AG09309 (cell line): ENCODE measurements at regions not wholly inside any gene's neighbourhood (a gene's known extent, or its start where the extent isn't known, plus 50 kb on each side); places are given as distances from the start of the nearest gene placed in this dataset.

Experiments used
- DNase-seq: peaks from one replicate; pipeline ENCODE4 v3.0.0-alpha.2; 2010; ENCODE audit warnings: low read depth
- H3K4me3 ChIP-seq: 2 replicates; pipeline ENCODE4 v1.5.1; 2011; ENCODE audit warnings: mild to moderate bottlenecking, low read depth, low read length, moderate library complexity; ENCODE audit not compliant: control insufficient read depth
- TF ChIP-seq, protein P1 (sequence below): IDR thresholded peaks from 2 replicates; pipeline ENCODE4 v1.5.1; 2011; ENCODE audit warnings: mild to moderate bottlenecking, low read depth, low read length, inconsistent platforms; ENCODE audit not compliant: insufficient read depth, control insufficient read depth; ENCODE audit errors: missing control alignments

DNA sequence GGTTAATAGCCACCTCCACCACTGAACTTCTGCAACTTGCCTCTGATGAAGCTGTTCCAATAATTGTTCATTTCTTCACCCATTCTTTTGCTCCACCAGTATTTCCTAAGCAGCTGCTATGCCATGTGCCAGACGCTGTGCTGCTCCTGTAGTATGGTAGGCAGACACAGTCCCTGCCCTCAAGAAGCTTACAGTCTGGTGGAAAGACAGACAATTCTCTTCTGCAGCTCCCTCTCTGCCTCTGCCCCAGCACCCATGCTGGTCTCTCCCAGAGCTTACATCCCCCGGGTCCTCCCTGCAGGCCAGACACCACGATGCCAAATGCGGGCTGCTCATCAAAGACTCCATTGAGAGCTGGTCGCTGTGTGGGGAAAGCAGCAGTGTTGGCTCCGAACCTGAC, 111.6 kb upstream of the ESRRB start:
- TF ChIP-seq, protein P1, sequence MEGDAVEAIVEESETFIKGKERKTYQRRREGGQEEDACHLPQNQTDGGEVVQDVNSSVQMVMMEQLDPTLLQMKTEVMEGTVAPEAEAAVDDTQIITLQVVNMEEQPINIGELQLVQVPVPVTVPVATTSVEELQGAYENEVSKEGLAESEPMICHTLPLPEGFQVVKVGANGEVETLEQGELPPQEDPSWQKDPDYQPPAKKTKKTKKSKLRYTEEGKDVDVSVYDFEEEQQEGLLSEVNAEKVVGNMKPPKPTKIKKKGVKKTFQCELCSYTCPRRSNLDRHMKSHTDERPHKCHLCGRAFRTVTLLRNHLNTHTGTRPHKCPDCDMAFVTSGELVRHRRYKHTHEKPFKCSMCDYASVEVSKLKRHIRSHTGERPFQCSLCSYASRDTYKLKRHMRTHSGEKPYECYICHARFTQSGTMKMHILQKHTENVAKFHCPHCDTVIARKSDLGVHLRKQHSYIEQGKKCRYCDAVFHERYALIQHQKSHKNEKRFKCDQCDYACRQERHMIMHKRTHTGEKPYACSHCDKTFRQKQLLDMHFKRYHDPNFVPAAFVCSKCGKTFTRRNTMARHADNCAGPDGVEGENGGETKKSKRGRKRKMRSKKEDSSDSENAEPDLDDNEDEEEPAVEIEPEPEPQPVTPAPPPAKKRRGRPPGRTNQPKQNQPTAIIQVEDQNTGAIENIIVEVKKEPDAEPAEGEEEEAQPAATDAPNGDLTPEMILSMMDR: no peak
- DNase-seq: no peak
- H3K4me3 ChIP-seq: no peak overlapping the region

DNA sequence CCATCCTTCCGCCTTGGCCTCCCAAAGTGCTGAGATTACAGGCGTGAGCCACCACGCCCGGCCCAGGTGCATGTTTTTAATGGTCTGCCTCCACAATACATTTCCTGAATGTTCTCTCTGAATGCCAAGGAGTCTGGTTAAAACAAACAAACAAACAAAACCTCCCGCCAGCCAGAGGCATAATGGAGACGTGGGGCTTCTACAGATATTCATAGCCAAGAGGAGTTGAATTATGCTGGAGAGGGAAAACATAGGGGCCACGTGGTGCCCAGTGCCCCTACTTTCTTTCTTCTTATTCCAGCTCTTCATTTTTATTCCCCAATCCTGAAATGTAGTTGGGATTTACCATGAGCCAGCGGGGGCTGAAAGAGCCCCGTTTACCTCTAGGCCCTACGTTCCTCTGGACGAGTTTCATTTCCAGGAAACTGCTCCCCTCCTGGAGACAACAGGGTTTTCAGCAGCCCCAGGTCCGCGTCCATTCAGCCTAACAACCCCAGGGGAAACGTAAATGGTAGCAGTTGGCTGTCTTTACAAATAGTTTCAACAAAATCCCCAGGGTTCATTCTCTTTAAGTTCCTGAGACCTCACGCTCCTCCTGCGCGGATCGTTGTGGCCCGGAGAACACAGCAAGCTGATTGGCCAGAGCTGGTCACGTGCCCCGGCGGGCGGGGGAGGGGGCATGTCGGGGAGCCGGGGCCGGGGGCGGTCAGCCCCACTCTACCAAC, 108.5 kb upstream of the ESRRB start:
- peak overlapping the region; percentile 43 for H3K4me3 ChIP-seq
- TF ChIP-seq, protein P1: peak; percentile 30
- no peak for DNase-seq

DNA sequence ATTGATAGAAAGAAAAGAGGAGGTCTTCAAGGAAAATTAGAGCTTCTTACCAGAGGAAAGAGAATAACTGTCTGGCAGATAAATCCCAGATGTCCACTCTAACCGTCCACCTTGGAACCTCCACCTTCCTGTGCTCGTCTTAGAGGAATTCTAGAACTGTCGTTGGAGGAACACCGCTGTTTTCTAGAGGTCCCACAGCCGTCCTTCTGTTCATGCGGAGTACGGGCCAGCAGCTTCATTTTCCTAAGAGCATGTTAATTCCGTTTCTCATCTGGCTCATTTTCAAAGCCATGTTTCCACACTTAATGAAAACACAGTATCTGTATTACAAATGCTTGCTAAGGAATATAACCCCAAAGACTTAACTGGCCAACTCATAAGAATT, 107.9 kb upstream of the ESRRB start:
- DNase-seq: no peak
- H3K4me3 ChIP-seq: peak overlapping the region; percentile 43
- TF ChIP-seq, protein P1: no peak

DNA sequence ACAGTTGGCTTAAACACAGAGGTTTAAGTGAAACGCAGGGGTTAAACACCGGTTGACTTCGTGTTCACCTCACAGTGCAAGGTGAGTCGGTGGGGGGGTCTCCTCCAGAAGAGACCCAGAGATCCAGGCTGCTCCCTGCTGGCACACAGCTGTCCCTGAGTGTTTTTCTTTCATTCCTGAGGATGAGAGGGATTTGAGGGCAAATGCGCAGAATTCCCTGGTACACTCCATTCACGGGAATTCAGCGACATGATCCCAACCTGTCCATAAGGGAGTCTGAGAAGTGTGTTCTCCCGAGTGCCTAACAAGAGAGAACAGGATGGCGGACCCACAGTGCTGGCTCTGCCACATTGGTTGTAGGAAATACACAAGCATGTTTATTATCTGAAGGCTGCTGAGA, 107.2 kb upstream of the ESRRB start:
- DNase-seq: no peak
- H3K4me3 ChIP-seq: no peak overlapping the region
- TF ChIP-seq, protein P1: no peak

DNA sequence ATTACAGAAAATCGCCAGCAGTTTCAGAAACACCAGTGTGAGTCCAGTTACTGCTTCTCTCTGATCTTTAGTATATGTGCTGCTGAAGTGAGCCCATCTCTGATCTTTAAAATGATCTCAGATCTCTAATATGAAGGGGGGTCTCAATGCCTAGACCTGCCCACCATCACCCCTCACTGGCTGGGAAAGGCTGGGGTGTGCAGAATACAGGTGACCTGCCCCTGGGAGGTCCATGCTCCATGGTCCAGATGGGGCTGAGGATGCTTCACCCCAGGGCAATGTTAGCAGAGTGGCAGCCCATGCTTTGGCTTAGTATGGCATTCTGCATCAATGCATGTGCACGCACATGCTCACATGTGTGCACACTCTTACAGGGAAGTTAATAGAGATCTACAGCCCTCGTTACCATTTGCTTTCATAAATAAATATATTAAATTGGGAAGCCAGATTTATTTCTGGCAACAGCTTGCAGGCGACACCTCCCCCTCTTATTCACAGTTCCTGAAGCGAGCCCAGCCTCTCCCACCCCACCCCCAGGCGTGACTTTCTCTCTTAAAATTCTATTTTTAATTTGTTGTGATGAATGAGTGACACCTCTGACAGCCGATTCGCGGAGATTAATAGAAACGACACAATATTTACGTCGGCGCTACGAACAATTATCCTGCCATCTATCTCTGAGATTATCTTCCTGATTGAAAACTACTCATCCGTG, 104.7 kb upstream of the ESRRB start:
- TF ChIP-seq, protein P1: no peak
- no peak overlapping the region for H3K4me3 ChIP-seq
- DNase-seq: no peak

DNA sequence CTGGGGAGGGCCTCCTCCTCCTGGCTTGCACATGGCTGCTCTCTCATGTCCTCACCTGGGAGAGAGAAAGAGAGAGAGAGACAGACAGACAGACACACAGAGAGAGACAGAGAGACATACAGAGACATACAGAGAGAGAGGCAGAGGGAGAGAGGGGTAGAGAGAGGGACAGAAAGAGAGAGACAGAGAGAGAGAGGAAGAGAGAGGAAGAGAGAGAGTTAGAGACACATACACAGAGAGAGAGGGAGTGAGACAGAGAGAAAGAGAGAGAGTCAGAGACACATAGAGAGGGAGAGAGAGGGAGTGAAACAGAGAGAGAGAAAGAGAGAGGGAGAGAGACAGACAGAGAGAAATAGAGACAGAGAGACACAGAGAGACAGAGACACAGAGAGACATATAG, 103.6 kb upstream of the ESRRB start:
- no peak for DNase-seq
- no peak overlapping the region for H3K4me3 ChIP-seq
- TF ChIP-seq, protein P1: no peak

DNA sequence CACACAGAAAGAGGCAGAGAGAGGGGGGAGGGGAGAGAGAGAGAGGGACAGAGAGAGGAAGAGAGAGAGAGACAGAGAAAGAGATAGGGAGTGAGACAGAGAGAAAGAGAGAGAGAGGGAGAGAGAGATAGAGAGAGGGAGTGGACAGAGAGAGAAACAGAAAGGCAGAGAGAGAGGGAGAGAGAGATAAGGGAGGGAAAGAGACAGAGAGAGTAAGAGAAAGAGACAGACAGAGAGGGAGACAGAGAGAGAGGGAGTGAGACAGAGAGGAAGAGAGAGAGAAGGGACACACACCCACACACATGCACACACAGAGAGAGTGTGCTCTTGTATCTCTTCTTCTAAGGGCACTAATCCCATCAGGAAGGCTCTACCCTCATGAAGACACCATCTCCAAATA, 103.2 kb upstream of the ESRRB start:
- no peak for DNase-seq
- TF ChIP-seq, protein P1: no peak
- no peak overlapping the region for H3K4me3 ChIP-seq
